GM12875 (cell line): ENCODE measurements at regions not wholly inside any gene's neighbourhood (a gene's known extent, or its start where the extent isn't known, plus 50 kb on each side); places are given as distances from the start of the nearest gene placed in this dataset.

Experiments
- H3K4me3 ChIP-seq: one replicate; pipeline ENCODE4 v1.5.1; 2011; ENCODE audit warnings: low read depth, low read length, control low read depth
- CTCF ChIP-seq: IDR thresholded peaks from 2 replicates; pipeline ENCODE4 v1.5.1; 2011; ENCODE audit warnings: low read depth, mild to moderate bottlenecking, control low read depth, inconsistent platforms, low read length, moderate library complexity, borderline replicate concordance; ENCODE audit not compliant: insufficient read depth

DNA sequence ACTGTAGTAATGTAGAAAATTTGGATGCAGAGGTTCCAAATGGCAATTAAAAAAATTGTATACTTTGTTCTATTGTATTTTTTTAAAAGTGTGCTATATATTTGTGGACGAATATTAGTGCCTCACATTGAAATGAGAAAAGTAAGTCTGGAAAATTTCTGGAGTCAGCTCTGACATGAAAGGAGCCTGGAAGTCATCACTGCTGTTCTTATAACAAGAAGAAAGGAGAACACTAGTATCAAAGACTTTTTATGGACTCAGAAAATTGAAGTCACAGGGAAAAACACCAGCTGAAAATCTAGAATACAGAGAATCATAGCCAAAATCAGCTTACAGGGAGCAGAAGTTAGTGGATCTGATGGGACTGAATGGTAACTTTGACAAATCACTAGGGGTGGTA lies 1450.7 kb upstream of the SPRY2 start:
- TF ChIP-seq CTCF: no peak
- no peak overlapping the region for H3K4me3 ChIP-seq

GRCh38 chr13:81781471-81781870 lies 1440.5 kb upstream of the SPRY2 start:
- no peak for TF ChIP-seq CTCF
- H3K4me3 ChIP-seq: no peak overlapping the region

DNA sequence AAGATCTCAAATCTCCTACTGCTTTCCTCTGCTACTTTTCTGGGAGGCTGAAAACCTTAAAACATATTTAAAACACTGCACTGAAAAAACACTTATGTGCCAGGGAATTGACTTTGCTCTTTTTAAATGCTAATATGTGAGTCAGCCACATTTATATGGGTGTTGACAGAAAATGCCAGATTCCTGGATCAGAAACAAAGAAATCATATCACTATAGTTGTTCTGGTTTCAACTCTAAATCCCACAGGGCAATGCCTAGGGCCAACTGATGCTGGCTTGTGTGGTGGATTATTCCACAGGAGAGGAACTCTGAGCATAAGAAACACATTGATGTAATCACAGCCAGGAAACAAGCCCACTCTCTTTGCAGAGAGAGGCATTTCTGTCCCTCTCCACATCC lies 1439.0 kb upstream of the SPRY2 start:
- no peak for TF ChIP-seq CTCF
- H3K4me3 ChIP-seq: no peak overlapping the region

DNA sequence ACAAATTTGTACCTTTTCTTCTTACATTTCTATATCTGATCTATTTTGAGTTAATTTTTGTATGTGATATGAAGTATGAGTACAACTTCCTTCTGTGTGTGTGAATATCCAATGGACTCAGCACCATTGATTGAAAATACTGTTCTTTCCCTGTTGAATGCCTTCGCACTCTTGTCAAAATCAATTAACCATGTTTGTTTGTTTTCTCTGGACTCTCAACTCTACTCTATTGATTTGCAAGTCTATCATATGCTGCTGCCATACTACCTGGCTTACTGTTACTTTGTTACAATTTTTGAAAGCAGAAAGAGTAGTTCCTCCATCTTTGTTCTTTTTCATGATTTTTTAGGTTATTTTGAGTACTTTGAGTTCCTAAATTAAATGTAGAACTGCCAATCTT lies 1437.4 kb upstream of the SPRY2 start:
- no peak overlapping the region for H3K4me3 ChIP-seq
- no peak for TF ChIP-seq CTCF

- no peak overlapping the region for H3K4me3 ChIP-seq
- TF ChIP-seq CTCF: no peak
These were observed 1432.3 kb upstream of the SPRY2 start for GRCh38 chr13:81773263-81773662.

- H3K4me3 ChIP-seq: no peak overlapping the region
- TF ChIP-seq CTCF: no peak
These were observed 1431.0 kb upstream of the SPRY2 start for GRCh38 chr13:81771951-81772350.

- no peak for TF ChIP-seq CTCF
- H3K4me3 ChIP-seq: no peak overlapping the region
These were observed 1430.1 kb upstream of the SPRY2 start for GRCh38 chr13:81770868-81771505.
